ENCODE measurements at regions not wholly inside any gene's neighbourhood (a gene's known extent, or its start where the extent isn't known, plus 50 kb on each side); places are given as distances from the start of the nearest gene placed in this dataset.

DNA sequence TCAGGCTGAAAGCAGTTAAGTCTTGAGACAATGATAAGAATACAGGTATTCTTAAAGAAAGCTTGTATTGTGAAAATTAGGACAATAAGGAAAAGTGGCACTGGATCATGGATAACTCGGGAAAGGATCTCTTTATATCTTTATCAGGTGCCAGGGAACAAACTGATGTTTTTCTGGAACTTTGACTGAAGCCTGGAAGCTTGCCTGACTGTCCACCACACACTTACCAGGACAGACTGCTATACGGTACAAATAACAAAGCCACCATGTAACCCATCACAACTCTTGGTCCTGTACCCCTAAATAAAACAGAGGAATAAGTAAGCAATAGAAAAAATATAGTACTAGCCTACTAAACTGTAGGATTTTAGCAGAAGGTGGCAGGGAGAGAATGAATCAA lies 623.0 kb downstream of the OTOL1 start:
- TF ChIP-seq, protein P1, sequence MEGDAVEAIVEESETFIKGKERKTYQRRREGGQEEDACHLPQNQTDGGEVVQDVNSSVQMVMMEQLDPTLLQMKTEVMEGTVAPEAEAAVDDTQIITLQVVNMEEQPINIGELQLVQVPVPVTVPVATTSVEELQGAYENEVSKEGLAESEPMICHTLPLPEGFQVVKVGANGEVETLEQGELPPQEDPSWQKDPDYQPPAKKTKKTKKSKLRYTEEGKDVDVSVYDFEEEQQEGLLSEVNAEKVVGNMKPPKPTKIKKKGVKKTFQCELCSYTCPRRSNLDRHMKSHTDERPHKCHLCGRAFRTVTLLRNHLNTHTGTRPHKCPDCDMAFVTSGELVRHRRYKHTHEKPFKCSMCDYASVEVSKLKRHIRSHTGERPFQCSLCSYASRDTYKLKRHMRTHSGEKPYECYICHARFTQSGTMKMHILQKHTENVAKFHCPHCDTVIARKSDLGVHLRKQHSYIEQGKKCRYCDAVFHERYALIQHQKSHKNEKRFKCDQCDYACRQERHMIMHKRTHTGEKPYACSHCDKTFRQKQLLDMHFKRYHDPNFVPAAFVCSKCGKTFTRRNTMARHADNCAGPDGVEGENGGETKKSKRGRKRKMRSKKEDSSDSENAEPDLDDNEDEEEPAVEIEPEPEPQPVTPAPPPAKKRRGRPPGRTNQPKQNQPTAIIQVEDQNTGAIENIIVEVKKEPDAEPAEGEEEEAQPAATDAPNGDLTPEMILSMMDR (IDR thresholded peaks at IDR 0.05; ENCODE audit: extremely low read depth, low read depth, low read length): no peak
- no peak overlapping the region for H2AFZ ChIP-seq (ENCODE audit: low read length)
- H3K4me2 ChIP-seq (ENCODE audit: insufficient read depth, low read length): no peak overlapping the region
- no peaks in the 10 kb centered on the region for H3K9me3 ChIP-seq (ENCODE audit: low read depth, low read length)
- H3K36me3 ChIP-seq (ENCODE audit: insufficient read depth, low read length): no peaks in the 10 kb centered on the region
- no peak overlapping the region for H3K27ac ChIP-seq (ENCODE audit: low read depth, low read length)
- H3K79me2 ChIP-seq (ENCODE audit: insufficient read depth, low read length): no peaks in the 10 kb centered on the region
- no peak for DNase-seq (ENCODE audit: insufficient read length, low spot score, missing footprints)
- H4K20me1 ChIP-seq (ENCODE audit: insufficient read depth, low read length): no peaks in the 10 kb centered on the region
- peaks cover 3% of the 10 kb centered on the region for H3K4me1 ChIP-seq (ENCODE audit: insufficient read depth, low read length)
- no peak overlapping the region for H3K4me3 ChIP-seq (ENCODE audit: insufficient read depth, low read length)
- H3K27me3 ChIP-seq (ENCODE audit: insufficient read depth, low read length): no peaks in the 10 kb centered on the region

DNA sequence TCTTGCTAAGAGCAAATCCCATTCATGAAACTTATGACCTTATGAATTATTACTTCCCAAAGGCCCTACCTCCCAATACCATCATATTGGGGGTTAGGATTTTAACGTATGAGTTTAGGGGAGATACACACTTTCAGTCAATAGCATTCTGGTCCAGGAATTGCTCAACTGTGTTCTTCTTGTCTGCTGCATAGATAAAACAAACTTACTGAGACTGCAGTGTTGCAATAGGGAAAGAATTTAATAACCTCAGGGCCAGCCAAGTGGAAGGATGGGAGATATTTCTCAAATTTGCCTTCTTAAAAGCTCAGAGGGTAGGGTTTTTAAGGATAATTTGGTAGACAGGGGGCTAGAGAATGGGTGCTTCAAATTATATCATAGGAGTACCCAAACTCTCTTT lies 625.8 kb downstream of the OTOL1 start:
- TF ChIP-seq, protein P1 (IDR thresholded peaks at IDR 0.05; ENCODE audit: extremely low read depth, low read depth, low read length): no peak
- H4K20me1 ChIP-seq (ENCODE audit: insufficient read depth, low read length): no peaks in the 10 kb centered on the region
- no peaks in the 10 kb centered on the region for H3K27me3 ChIP-seq (ENCODE audit: insufficient read depth, low read length)
- no peak overlapping the region for H2AFZ ChIP-seq (ENCODE audit: low read length)
- H3K79me2 ChIP-seq (ENCODE audit: insufficient read depth, low read length): no peaks in the 10 kb centered on the region
- no peak overlapping the region for H3K4me2 ChIP-seq (ENCODE audit: insufficient read depth, low read length)
- H3K27ac ChIP-seq (ENCODE audit: low read depth, low read length): no peak overlapping the region
- no peaks in the 10 kb centered on the region for H3K36me3 ChIP-seq (ENCODE audit: insufficient read depth, low read length)
- peaks cover 3% of the 10 kb centered on the region for H3K4me1 ChIP-seq (ENCODE audit: insufficient read depth, low read length)
- no peak for DNase-seq (ENCODE audit: insufficient read length, low spot score, missing footprints)
- H3K4me3 ChIP-seq (ENCODE audit: insufficient read depth, low read length): no peak overlapping the region
- H3K9me3 ChIP-seq (ENCODE audit: low read depth, low read length): no peaks in the 10 kb centered on the region

- Histone ChIP-seq H2AFZ (ENCODE audit: low read length) (no peak overlapping the region), H3K4me1 (ENCODE audit: insufficient read depth, low read length) (peaks cover 3% of the 10 kb centered on the region), H3K27ac (ENCODE audit: low read depth, low read length) (no peak overlapping the region), H4K20me1 (ENCODE audit: insufficient read depth, low read length) (no peaks in the 10 kb centered on the region), H3K36me3 (ENCODE audit: insufficient read depth, low read length) (no peaks in the 10 kb centered on the region), H3K79me2 (ENCODE audit: insufficient read depth, low read length) (no peaks in the 10 kb centered on the region), H3K27me3 (ENCODE audit: insufficient read depth, low read length) (no peaks in the 10 kb centered on the region), H3K9me3 (ENCODE audit: low read depth, low read length) (no peaks in the 10 kb centered on the region), H3K4me3 (ENCODE audit: insufficient read depth, low read length) (no peak overlapping the region), H3K4me2 (ENCODE audit: insufficient read depth, low read length) (no peak overlapping the region)
- TF ChIP-seq, protein P1 (IDR thresholded peaks at IDR 0.05; ENCODE audit: extremely low read depth, low read depth, low read length): no peak
- DNase-seq (ENCODE audit: insufficient read length, low spot score, missing footprints): no peak
Observed at GRCh38 chr3:162125790-162126189, 629.2 kb downstream of the OTOL1 start.

GRCh38 chr3:162130582-162130981 lies 634.0 kb downstream of the OTOL1 start:
- no peak overlapping the region for H3K4me2 ChIP-seq (ENCODE audit: insufficient read depth, low read length)
- H3K9me3 ChIP-seq (ENCODE audit: low read depth, low read length): no peaks in the 10 kb centered on the region
- no peaks in the 10 kb centered on the region for H3K36me3 ChIP-seq (ENCODE audit: insufficient read depth, low read length)
- H2AFZ ChIP-seq (ENCODE audit: low read length): no peak overlapping the region
- H3K27ac ChIP-seq (ENCODE audit: low read depth, low read length): no peak overlapping the region
- H3K4me1 ChIP-seq (ENCODE audit: insufficient read depth, low read length): peaks cover 4% of the 10 kb centered on the region
- TF ChIP-seq, protein P1 (IDR thresholded peaks at IDR 0.05; ENCODE audit: extremely low read depth, low read depth, low read length): no peak
- H3K27me3 ChIP-seq (ENCODE audit: insufficient read depth, low read length): no peaks in the 10 kb centered on the region
- no peaks in the 10 kb centered on the region for H4K20me1 ChIP-seq (ENCODE audit: insufficient read depth, low read length)
- no peaks in the 10 kb centered on the region for H3K79me2 ChIP-seq (ENCODE audit: insufficient read depth, low read length)
- no peak overlapping the region for H3K4me3 ChIP-seq (ENCODE audit: insufficient read depth, low read length)
- DNase-seq (ENCODE audit: insufficient read length, low spot score, missing footprints): no peak

Measured in osteoblast (primary cell).